Gastroesophageal sphincter (tissue), 3 donors: ENCODE measurements at regions not wholly inside any gene's neighbourhood (a gene's known extent, or its start where the extent isn't known, plus 50 kb on each side); places are given as distances from the start of the nearest gene placed in this dataset.

Experiments used
- POLR2AphosphoS5 ChIP-seq: sonication (generic); formaldehyde crosslinking; IDR thresholded peaks from one replicate; pipeline ENCODE4 v1.6.1; 2017; ENCODE audit warnings: antibody characterized with exemption
- TF ChIP-seq, protein P1 (sequence below), 4 experiments: fragments of 200-600 bp in 2 of 4; fragments of 450-650 bp in 2 of 4; sonication (generic) in 1 of 4; IDR thresholded peaks; one replicate each; pipeline ENCODE4 v1.5.1; 2017 to 2019; ENCODE audit warnings: antibody characterized with exemption in 4 of 4, mild to moderate bottlenecking in 2 of 4, moderate library complexity in 2 of 4

DNA sequence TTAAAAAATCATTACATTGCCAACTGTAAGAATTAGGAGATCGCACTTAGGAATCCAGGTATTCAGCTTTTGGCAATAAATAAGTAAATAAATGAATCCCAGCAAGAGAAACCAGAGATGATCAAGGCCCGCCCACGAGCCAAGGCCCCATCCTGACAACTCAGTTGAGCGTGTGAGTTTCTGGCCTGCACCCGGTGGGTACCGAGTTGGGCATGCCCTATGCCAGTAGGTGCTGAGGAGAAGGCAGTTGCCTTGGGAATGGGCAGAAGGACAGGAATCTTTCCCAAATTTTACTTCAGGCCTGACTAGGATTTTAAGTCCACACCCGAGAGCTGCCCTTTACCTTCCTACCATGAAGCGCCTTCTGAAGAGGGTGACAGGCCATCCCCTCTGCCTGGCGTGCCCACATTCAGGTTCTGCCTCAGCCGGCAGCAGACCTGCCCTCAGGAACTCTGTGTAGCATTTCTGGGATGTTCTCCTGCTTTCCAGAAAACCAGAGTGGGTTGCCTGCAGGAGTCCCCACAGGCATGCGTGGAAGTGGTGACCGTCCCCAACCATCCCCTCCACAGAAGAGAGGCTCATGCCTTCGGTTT is 99.3 kb upstream of the ALDH1A3 start:
- no peak for TF ChIP-seq POLR2AphosphoS5
- TF ChIP-seq, protein P1, sequence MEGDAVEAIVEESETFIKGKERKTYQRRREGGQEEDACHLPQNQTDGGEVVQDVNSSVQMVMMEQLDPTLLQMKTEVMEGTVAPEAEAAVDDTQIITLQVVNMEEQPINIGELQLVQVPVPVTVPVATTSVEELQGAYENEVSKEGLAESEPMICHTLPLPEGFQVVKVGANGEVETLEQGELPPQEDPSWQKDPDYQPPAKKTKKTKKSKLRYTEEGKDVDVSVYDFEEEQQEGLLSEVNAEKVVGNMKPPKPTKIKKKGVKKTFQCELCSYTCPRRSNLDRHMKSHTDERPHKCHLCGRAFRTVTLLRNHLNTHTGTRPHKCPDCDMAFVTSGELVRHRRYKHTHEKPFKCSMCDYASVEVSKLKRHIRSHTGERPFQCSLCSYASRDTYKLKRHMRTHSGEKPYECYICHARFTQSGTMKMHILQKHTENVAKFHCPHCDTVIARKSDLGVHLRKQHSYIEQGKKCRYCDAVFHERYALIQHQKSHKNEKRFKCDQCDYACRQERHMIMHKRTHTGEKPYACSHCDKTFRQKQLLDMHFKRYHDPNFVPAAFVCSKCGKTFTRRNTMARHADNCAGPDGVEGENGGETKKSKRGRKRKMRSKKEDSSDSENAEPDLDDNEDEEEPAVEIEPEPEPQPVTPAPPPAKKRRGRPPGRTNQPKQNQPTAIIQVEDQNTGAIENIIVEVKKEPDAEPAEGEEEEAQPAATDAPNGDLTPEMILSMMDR (IDR thresholded peaks at IDR 0.05) = no peak
